Uterus (tissue), 3 donors: ENCODE measurements at regions not wholly inside any gene's neighbourhood (a gene's known extent, or its start where the extent isn't known, plus 50 kb on each side); places are given as distances from the start of the nearest gene placed in this dataset.

Experiments used
- DNase-seq, 2 donors: peaks; one replicate each; pipeline ENCODE4 v3.0.0-alpha.2; 2019 to 2020
- H3K27ac ChIP-seq, 2 donors: fragments of 200-600 bp; sonication (generic); 1 replicate in 1 of 2; 2 replicates in 1 of 2; pipeline ENCODE4 v1.5.1; 2016 to 2018
- H3K27me3 ChIP-seq, 2 donors: fragments of 200-600 bp; sonication (generic); one replicate each; pipeline ENCODE4 v1.5.1; 2018 to 2019; ENCODE audit warnings: control low read depth in 1 of 2
- H3K36me3 ChIP-seq, 2 donors: fragments of 200-600 bp; sonication (generic); one replicate each; pipeline ENCODE4 v1.5.1; 2019; ENCODE audit warnings: control low read depth in 1 of 2
- H3K4me1 ChIP-seq, 2 donors: fragments of 200-600 bp; sonication (generic); one replicate each; pipeline ENCODE4 v1.5.1; 2018 to 2019; ENCODE audit warnings: control low read depth in 1 of 2
- H3K4me3 ChIP-seq, 2 donors: fragments of 200-600 bp; sonication (generic); 1 replicate in 1 of 2; 2 replicates in 1 of 2; pipeline ENCODE4 v1.5.1; 2018 to 2019; ENCODE audit warnings: mild to moderate bottlenecking in 1 of 2
- H3K9me3 ChIP-seq, 2 donors: fragments of 200-600 bp; sonication (generic); one replicate each; pipeline ENCODE4 v1.5.1; 2019; ENCODE audit warnings: control low read depth in 1 of 2
- POLR2A ChIP-seq, 2 donors: fragments of 450-650 bp; IDR thresholded peaks; one replicate each; pipeline ENCODE4 v1.6.1; 2016; ENCODE audit warnings: antibody characterized with exemption in 2 of 2, mild to moderate bottlenecking in 1 of 2, moderate library complexity in 1 of 2
- intact Hi-C: fragments of 100-400 bp; cut with DNase I; formaldehyde crosslinking; loops from one replicate; pipeline ENCODE4 v1.15.1; 2023; ENCODE audit warnings: low total_unique reads
- TF ChIP-seq, protein P1 (sequence below), 4 experiments: fragments of 200-600 bp in 2 of 4; fragments of 450-650 bp in 2 of 4; sonication (generic) in 2 of 4; IDR thresholded peaks; one replicate each; pipeline ENCODE4 v1.5.1; 2016 to 2019; ENCODE audit warnings: antibody characterized with exemption in 4 of 4, mild to moderate bottlenecking in 2 of 4, moderate library complexity in 1 of 4
- donor health status: DM: yes; HTN: yes; CAD: no.

DNA sequence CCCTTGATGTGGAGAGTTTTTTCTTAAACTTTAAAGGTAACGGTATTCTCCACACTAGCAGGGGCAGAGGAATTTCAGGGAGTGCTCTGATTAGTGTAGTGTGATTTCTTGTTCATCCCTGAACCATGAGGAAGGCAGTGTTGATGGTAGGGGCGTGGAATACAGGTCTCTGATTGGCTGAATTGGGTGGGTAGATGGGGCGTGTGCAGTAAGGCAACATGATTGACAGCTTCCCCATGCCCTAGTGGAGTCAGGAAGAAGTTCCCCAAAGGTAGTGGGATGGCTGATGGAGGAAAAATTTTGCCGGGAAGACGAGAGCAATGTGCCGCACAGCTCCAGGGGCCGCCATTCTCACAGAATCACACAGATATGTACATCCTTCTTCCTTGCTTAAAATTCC, 97.4 kb upstream of the SALL4 start:
- Histone ChIP-seq H3K27ac (no peak overlapping the region), H3K4me1 (no peaks in the 10 kb centered on the region), H3K36me3 (no peaks in the 10 kb centered on the region), H3K4me3 (no peak overlapping the region), H3K9me3 (no peaks in the 10 kb centered on the region), H3K27me3 (no peaks in the 10 kb centered on the region)
- no peak for TF ChIP-seq POLR2A (IDR thresholded peaks at IDR 0.05)
- TF ChIP-seq, protein P1, sequence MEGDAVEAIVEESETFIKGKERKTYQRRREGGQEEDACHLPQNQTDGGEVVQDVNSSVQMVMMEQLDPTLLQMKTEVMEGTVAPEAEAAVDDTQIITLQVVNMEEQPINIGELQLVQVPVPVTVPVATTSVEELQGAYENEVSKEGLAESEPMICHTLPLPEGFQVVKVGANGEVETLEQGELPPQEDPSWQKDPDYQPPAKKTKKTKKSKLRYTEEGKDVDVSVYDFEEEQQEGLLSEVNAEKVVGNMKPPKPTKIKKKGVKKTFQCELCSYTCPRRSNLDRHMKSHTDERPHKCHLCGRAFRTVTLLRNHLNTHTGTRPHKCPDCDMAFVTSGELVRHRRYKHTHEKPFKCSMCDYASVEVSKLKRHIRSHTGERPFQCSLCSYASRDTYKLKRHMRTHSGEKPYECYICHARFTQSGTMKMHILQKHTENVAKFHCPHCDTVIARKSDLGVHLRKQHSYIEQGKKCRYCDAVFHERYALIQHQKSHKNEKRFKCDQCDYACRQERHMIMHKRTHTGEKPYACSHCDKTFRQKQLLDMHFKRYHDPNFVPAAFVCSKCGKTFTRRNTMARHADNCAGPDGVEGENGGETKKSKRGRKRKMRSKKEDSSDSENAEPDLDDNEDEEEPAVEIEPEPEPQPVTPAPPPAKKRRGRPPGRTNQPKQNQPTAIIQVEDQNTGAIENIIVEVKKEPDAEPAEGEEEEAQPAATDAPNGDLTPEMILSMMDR (IDR thresholded peaks at IDR 0.05) = no peak
- intact Hi-C loops = no loop called here
- no peak for DNase-seq

DNA sequence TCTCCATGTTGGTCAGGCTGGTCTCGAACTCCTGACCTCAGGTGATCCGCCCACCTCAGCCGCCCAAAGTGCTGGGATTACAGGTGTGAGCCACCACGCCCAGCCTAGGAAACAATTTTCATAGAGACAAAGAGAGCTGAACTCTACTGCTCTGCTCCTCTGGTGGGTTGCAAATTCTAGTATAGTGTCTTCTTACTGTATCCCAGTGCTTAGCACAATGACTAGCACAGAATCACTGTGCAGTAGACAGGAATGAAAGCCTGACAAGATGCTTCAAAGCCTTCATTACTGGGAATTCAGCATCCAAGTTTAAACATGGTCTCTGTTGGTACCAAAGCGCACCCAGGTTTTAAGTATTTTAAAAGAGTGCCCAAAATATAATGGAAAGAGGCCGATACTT, 96.5 kb upstream of the SALL4 start:
- no peak for DNase-seq
- H3K4me1 ChIP-seq = no peaks in the 10 kb centered on the region
- TF ChIP-seq POLR2A (IDR thresholded peaks at IDR 0.05) = no peak
- TF ChIP-seq, protein P1 (IDR thresholded peaks at IDR 0.05) = no peak
- H3K4me3 ChIP-seq = no peak overlapping the region
- no peak overlapping the region for H3K27ac ChIP-seq
- H3K36me3 ChIP-seq = no peaks in the 10 kb centered on the region
- intact Hi-C loops = no loop called here
- H3K27me3 ChIP-seq = no peaks in the 10 kb centered on the region
- H3K9me3 ChIP-seq = no peaks in the 10 kb centered on the region

DNA sequence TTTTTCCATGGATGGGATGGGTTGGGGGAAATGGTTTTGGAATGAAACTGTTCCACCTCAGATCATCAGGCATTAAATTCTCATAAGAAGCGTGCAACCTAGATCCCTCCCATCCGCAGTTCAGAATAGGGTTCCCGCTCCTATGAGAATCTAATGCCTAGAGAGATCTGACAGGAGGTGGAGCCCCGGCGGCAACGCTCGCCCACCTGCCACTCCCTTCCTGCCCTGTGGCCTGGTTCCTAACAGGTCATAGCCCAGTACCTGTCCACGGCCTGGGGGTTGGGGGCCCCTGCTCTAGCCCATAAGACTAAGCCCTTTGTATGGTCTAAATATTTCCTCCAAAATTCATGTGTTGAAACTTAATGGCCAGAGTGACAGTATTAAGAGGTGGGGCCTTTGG, 92.3 kb upstream of the SALL4 start:
- H3K27ac ChIP-seq = no peak overlapping the region
- no peaks in the 10 kb centered on the region for H3K27me3 ChIP-seq
- no peak for DNase-seq
- intact Hi-C loops = no loop called here
- no peaks in the 10 kb centered on the region for H3K36me3 ChIP-seq
- TF ChIP-seq, protein P1 (IDR thresholded peaks at IDR 0.05) = no peak
- TF ChIP-seq POLR2A (IDR thresholded peaks at IDR 0.05) = no peak
- H3K9me3 ChIP-seq = no peaks in the 10 kb centered on the region
- H3K4me3 ChIP-seq = no peak overlapping the region
- no peaks in the 10 kb centered on the region for H3K4me1 ChIP-seq

DNA sequence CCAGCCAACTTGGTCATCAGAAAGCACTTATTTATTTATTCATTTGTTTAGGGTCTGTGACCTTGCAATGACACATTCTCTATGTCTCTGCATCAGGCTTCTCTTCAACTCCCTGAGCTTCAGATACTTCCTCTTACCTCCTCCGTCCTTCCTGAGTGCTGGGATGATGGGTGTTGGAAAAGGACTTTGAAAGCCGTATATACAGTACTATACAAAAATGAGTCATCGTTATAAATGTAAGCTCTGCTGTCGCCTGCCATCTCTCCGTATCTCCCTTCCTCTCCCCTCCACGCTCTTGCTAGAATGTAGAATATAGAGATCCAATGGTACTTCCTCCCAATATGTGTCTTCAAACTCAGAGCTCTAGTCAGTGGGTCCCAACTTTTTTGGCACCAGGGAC, 91.9 kb upstream of the SALL4 start:
- no peaks in the 10 kb centered on the region for H3K36me3 ChIP-seq
- no peaks in the 10 kb centered on the region for H3K4me1 ChIP-seq
- H3K27ac ChIP-seq = no peak overlapping the region
- TF ChIP-seq POLR2A (IDR thresholded peaks at IDR 0.05) = no peak
- TF ChIP-seq, protein P1 (IDR thresholded peaks at IDR 0.05) = no peak
- no peaks in the 10 kb centered on the region for H3K27me3 ChIP-seq
- no peak for DNase-seq
- H3K9me3 ChIP-seq = no peaks in the 10 kb centered on the region
- H3K4me3 ChIP-seq = no peak overlapping the region
- intact Hi-C loops = no loop called here

DNA sequence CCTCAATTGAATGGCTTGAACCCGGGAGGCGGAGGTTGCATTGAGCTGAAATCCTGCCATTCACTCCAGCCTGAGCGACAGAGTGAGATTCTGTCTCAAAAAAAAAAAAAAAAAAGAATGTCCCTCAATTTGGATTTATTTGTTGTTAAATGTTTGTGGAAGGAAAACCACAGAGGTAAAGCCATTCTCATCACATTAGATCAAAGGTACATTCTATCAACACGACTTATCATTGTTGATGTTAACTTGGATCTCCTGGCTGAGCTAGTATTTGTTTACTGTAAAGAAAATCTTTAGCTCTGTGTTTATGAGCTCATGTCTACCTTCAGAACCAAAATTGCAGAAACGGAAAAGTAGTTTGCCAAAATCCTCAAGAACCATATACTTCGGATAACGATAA, 91.4 kb upstream of the SALL4 start:
- intact Hi-C loops = no loop called here
- no peak for TF ChIP-seq POLR2A (IDR thresholded peaks at IDR 0.05)
- TF ChIP-seq, protein P1 (IDR thresholded peaks at IDR 0.05) = no peak

More for the DNA sequence above, 91.4 kb upstream of the SALL4 start:
- Histone ChIP-seq H3K4me1 (no peaks in the 10 kb centered on the region), H3K27me3 (no peaks in the 10 kb centered on the region), H3K36me3 (no peaks in the 10 kb centered on the region), H3K27ac (no peak overlapping the region), H3K9me3 (no peaks in the 10 kb centered on the region), H3K4me3 (no peak overlapping the region)
- no peak for DNase-seq
